HG02798 (cell line): ENCODE measurements at regions not wholly inside any gene's neighbourhood (a gene's known extent, or its start where the extent isn't known, plus 50 kb on each side); places are given as distances from the start of the nearest gene placed in this dataset.
"Not testable (repeated sequence)": the region's sequence is repeated elsewhere in the genome, so short reads cannot be mapped to it uniquely, and the experiment has no call there.

Source experiments
- ATAC-seq: cut with Tn5 transposase; IDR thresholded peaks from one replicate; pipeline ENCODE4 v1.9.1; 2021; ENCODE audit warnings: mild to moderate bottlenecking; ENCODE audit not compliant: unreplicated experiment, poor library complexity

DNA sequence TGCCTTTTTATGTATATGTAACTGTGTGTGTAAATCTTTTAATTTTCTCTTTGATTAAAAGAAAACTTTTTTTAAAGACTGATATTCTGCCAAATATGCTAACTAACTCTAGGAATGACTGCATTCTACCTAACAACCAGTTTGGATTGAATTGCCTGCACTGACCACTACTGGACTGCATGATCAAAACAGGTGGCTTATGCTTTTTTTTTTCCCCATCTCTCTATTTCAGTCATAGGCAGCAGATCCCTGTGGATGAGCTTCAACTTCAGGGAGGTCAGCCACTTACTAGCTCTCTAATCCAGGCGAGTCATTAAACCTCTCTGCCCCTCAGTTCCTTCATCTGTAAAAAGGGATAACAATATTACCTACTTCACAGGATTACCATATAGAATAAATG lies 138.6 kb upstream of the SERTAD2 start:
- no peak for ATAC-seq

DNA sequence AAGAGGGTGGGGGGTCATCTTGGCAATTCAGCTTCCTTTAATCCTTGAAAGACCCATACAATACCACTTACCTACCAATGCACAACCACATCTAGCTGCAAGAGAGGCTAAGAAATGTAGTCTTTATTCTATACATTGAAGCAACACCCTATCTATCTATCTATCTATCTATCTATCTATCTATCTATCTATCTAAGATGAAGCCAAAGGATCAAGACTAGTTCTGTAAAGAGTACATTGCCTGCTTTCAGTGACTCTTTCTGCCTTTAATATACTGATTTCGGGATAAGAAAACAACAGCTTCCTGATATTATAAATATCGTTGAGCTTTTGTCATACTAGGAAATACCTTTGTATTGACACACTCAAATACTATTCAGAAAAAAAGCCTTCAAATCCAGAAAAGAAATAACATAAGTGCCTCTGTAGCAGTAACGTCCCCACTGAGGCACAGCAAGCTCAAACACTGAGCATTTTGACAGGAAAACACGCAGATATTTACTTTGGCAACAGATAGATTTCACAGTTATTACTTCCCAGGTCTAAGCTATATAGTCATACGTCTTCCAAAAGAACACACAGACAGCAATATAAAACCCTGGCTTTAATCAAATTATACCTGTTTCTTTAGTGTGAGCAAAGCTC lies 139.4 kb upstream of the SERTAD2 start:
- no peak for ATAC-seq

DNA sequence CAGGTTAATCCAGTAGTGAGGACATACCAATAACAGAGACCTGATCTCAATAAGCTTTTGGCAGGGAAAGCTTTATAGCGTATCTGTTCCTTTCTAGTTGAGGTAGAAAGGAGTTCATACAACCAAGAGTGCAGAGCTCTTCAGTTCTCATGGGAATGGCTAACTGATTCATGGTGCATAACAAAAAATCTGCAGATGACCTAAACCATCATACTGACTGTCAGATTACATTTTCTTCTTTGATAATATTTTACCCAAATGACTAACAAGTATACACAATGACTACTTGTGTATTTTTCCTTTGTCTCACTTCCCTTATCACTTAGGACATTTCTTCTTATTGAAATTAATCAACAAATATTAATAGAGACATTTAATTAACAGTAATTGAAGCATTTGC lies 140.0 kb upstream of the SERTAD2 start:
- no peak for ATAC-seq

DNA sequence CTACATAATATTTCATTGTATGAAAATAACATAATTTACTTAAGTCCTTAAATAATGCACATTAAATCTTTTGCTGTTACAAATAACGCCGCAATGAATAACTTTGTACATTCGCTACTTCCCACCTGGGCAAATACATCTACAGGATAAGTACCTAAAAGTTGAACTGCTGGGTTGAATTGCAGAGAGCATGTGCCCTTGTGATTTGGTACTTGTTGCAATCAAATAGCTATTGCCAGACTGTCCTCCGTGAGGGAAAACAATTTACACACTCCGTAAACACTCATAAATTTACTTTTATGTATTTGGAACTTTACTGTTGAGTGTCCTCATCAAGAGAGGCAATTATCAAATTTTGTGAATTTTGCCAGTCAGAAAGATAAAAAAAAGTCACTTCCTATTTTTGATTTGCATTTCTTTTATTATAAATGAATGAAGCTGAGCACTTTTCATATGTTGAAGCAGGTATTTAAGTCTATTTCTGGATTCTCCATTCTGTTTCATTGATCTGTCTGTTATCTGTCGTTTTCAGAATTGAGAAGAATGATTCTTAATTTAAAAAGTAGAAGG lies 140.8 kb upstream of the SERTAD2 start:
- ATAC-seq = no peak

DNA sequence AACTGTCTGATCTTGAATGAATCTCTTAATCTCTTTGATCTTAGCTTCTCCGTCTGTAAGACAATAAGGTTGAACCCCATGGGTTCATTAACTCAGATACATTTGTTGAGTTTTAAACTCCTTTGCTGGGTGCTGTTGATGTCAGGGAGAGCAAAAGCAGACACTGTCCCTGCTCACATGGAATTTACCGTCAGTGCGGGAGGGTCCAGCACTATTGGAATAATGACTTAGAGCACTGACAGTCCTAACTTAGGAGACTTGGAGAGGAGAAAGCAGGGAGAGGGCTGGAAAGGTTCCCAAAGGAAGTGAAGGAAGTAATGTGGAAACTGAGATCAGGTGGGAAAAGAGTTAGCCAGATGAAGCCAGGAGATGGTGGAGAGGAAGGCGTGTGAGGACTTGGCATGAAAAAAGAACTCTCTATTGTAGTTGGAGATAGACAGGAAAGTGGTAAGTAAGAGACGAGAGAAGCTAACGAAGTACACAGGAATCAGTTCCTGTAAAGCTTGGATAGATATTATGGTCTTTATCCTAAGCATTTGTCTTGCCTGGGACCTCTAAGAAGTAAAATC lies 141.4 kb upstream of the SERTAD2 start:
- ATAC-seq = no peak

DNA sequence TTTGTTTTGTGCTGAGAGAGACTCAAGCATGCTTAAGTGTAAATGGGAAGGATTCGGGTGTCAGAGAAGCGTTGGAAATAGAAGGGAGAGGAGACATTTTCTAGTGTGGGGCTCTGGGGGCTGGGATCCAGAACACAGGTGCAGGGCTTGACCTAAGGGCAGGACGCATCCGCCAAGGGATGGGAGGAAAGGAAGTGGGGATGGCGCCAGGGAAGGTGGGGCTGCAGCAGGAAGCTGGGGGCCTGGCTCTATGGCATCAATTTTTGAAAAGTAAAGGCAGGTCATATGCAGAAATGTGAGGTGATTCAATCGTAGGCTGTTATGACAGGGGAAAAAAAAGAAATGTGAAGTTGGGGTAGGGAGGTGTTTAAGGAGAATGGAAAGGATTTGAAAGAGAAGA lies 143.2 kb upstream of the SERTAD2 start:
- no peak for ATAC-seq

DNA sequence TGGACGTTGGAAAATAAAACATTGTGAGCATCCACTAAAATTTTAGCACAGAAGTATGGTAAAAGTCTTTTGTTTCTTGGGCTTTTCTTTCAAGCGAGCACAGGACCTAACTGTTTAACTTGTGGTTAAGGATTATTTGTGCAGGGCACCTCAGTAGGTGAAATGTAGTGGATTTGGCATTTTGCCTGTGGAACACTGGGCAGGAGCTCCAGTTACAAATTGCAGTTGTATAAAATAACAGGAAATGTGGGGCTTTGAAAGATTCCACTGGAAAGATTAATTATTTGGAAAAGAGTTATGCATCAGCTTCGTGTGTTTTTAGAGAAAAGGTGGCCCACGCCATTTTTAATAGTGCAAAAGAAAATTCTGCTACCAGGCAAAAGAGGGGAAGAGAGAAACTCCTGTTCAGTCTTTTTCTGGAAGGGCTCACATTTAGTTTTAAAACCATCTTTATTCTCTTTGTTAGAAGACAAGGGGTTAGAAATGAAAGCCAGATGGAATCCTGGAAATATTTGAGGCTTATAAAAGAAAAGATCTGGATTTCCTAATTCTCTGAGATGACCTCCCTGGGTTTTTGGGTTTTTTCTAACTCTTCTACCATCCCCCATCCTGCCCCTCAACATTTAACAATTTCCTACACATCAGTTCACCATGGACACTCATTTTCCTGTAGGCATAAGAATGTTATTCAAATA lies 144.3 kb upstream of the SERTAD2 start:
- ATAC-seq = no peak

DNA sequence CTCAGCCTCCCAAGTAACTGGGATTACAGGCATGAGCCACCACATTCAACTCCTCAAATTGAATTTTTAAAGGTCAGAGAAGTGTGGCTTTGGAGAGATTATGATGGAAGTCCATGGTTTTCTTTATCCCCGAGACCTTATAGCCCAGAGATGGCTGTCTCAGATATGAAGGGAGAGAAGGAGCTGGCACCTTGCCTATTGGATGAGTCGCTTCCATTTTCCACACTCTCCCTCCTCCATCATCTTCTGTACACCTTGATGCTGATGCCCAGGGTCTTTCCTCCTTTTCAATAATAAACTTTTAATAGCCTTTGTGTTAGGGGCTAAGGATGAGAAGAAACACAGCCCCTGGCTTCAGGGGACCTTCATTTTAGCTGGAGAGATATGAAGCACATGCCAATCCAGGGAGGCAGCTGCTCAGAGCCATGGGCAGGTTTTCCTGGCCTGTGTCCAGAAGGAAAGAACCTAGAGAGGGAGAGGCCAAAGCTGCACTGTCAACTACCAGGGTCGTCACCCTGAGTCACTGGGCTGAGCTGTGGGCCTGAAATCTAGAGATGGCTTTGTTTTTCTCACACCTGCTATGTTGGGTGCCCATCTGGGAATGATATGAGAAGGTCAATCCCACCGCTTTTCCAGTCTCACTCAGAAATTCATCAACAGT lies 146.0 kb upstream of the SERTAD2 start:
- ATAC-seq = no peak

DNA sequence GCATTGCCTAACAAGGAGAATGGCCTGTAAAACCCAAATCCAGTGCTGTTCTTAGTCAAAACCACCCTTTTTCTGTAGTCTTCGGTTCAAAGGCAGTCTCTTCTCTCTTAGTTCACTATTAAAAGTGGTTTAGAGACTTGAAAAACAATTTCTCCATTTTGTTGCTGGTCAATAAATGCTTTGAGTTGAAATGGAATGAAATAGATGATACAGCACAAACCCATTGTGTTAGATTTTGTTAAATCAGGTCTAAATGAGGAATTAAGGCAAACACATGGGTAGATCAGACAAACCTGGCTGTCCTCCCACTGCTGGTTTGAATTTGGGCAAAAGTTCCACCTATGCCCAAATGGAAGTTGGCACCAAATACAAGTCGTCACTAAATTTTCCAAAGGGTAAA lies 150.1 kb upstream of the SERTAD2 start:
- no peak for ATAC-seq

DNA sequence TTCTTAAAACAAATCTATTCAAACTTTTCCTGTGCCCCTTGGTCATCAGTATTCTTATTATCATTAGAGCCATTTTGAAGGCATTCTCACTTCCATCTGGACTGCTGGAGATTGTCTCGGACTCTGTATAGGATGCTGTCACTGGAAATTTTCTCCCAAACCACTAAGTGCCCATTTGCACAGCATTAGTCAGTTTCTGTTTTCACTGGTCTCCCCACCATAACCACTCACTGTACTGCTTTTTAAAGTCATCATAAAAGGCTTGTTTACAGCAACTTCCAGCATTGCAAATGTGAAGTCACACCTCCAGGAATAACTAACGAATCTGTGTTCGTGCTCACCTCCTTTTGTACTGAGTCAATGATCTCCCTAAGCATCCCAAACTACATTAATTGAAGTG lies 150.9 kb upstream of the SERTAD2 start:
- ATAC-seq = no peak

DNA sequence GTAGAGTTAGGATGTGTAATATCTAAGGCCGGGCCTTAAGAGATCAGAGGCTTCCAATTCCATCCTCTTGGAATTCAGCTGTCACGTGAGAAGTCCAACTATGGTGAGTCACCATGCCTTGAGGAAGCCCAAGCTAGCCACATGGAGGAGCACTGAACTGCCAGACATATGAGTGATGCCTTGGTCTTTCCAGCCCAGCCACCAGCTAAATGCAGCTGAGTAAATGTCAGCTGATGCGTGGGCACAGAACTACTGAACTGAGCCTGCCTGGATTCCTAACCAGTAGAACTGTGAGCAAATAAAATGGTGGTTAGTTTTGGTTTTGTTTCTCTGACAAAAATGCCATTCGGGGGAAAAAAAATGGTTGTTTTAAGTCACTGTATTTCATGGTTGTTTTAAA lies 153.7 kb upstream of the SERTAD2 start:
- ATAC-seq = peak; percentile 89

DNA sequence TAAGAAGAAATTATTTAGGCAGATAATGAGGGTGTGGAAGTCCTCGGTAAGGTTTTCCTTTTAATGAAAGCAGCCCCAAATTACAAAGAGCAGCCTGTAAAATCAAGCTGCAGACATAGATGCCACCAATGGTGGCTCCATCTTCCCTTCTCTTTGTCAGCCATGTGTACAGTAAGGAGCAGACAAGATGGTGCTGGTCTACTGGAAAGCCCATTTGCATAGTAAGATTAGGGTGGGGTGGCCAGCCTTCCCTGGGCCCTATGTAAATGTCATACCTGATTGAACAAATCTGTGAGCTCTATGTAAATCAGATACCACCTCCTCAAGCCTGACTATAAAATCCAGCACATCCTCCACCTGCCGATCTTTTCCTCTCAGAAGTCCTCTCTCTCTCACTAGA lies 154.4 kb upstream of the SERTAD2 start:
- ATAC-seq = no peak

DNA sequence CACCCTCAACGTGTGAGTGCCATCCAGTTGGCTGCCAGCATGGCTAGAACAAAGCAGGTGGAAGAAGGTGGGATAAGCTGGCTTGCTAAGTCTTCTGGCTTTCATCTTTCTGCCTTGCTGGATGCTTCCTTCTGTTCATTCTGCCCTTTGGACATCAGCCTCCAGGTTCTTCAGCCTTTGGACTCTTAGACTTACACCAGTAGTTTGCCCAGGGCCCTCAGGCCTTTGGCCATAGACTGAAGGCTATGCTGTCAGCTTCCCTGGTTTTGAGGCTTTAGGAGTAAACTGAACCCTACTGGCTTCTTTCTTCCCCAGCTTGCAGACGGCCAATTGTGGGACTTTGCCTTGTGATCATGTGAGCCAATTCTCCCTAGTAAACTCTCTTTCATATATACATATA lies 155.0 kb upstream of the SERTAD2 start:
- no peak for ATAC-seq

DNA sequence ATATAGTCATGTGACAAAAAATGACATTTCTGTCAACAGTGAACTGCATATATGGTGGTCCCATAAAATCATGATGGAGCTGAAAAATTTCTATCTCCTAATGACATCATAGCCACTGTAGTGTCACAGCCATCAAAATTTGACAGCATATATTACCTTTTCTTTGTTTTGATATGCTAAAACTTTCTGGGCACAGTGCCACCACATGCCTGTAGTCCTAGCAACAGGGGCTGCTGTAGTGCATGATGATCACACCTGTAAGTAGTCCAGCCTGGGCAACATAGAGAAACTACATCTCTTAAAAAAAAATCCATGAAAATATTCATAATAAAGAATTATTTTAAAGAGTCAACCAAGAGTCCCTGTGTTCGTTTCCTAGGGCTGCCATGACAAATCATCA lies 155.5 kb upstream of the SERTAD2 start:
- no peak for ATAC-seq

DNA sequence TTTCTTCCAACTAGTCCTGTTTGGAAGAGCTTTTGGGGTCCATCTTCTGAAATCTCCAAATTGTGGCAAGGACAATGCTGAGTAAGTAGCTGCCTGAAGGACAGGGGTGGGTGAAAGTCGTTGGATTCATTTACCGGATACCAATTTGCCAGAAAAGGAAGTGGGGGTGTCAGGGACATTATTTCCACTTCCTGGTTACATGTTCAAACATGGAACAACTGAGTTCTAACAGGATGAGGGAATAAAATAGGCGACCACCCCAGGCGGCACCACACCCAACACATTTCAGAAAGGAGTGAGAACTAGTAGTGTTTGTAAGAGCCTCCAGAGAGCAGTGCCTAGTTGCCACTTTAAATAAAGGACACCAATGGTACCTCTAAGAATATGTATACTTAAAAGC lies 158.6 kb upstream of the SERTAD2 start:
- no peak for ATAC-seq

DNA sequence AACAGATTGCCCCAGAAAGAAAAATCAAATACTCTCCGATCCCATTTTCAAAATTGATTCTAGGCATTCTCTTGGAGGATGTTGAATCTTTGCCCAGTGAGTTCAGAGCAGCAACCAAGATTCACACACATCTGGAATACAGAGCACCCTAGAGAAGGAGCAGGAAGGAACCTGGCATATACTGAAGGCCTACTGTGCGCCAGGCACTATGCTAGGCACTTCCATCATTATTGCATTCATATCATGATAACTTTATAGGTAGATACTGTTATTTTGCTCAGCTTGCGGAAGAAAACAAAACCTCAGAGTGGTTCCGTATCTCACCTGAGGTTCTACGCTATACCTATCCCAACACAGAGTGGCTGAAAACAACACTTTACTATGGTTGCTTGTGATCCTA lies 160.3 kb upstream of the SERTAD2 start:
- no peak for ATAC-seq

DNA sequence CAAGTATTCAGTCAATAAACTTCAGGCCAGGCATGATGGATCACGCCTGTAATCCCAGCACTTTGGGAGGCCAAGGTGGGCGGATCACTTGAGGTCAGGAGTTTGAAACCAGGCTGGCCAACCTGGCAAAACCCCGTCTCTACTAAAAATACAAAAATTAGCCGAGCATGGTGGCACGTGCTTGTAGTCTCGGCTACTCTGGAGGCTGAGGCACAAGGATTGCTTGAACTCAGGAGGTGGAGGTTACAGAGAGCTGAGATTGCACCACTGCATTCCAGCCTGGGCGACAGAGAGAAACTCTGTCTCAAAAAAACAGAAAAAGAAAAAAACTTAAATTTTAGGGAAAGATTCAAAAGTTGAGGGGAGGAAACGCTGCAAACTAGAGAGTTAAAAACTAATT lies 162.8 kb upstream of the SERTAD2 start:
- ATAC-seq = not testable (repeated sequence)

DNA sequence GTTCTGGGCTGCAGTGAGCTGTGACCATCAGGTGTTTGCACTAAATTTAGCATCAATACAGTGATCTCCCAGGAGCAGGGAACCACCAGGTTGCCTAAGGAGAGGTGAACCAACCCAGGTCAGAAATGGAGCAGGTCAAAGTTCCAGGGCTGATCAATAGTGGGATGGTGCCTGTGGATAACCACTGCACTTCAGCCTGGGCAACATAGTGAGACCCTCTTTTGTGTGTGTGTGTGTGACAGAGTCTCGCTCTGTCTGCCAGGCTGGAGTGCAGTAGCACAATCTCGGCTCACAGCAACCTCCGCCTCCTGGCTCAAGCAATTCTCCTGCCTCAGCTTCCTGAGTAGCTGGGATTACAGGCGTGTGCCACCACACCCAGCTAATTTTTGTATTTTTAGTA lies 163.7 kb upstream of the SERTAD2 start:
- no peak for ATAC-seq

DNA sequence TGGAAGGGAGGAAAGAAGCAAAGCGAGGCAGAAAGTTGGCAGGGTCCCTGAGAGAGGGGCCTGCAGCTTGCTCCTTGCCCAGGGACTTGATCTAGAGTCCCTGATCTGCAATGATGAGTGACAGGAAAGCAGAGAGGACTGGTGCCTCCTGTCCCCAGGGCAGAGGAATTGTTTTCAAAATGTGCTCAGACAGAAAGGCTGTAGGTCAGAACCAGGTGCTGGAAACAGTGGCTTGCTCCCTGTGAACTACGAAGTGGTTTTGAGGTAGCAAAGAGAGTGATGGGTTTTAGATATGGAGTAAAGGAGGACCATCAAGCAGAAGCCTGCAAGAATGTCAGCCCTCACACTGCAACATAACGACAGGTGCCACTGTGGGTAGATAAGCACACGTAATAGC lies 164.9 kb upstream of the SERTAD2 start:
- ATAC-seq = no peak

DNA sequence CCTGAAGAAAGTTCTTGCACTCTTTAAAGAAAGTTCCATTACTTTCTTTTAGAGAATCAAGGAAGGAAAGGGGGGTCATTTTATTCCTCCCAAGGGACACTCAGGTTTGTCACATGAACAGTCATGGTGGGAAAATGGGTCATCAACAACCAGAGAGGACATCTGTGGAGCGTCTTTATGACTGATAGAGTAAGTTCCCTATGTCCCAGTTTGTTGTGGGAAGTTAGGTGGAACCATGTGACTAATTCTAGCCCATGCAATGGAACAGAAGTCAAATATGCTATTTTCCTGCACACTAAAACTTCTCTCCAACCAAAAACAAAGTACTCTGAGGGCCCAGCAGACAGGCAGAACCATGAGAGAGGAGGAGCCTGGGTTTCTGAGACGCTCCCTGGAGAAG lies 165.6 kb upstream of the SERTAD2 start:
- no peak for ATAC-seq
